Osteocyte (in vitro differentiated cells): ENCODE measurements at regions not wholly inside any gene's neighbourhood (a gene's known extent, or its start where the extent isn't known, plus 50 kb on each side); places are given as distances from the start of the nearest gene placed in this dataset.
"Not testable (repeated sequence)": the region's sequence is repeated elsewhere in the genome, so short reads cannot be mapped to it uniquely, and the experiment has no call there.

Experiments
- DNase-seq: peaks from one replicate; pipeline ENCODE4 v3.0.0; 2021; ENCODE audit warnings: mixed read lengths; ENCODE audit not compliant: unreplicated experiment; ENCODE audit errors: extremely low spot score
- H3K27ac Mint-ChIP-seq: one replicate; pipeline ENCODE4 v1.8.0; 2021; ENCODE audit warnings: mild to moderate bottlenecking, mixed read lengths; ENCODE audit not compliant: unreplicated experiment
- H3K27me3 Mint-ChIP-seq: one replicate; pipeline ENCODE4 v1.8.0; 2021; ENCODE audit warnings: mixed read lengths; ENCODE audit not compliant: unreplicated experiment
- H3K36me3 Mint-ChIP-seq: one replicate; pipeline ENCODE4 v1.8.0; 2021; ENCODE audit warnings: mixed read lengths; ENCODE audit not compliant: unreplicated experiment
- H3K4me1 Mint-ChIP-seq: one replicate; pipeline ENCODE4 v1.8.0; 2021; ENCODE audit warnings: mixed read lengths; ENCODE audit not compliant: unreplicated experiment
- H3K4me3 Mint-ChIP-seq: one replicate; pipeline ENCODE4 v1.8.0; 2021; ENCODE audit warnings: mild to moderate bottlenecking, moderate library complexity, mixed read lengths; ENCODE audit not compliant: unreplicated experiment
- H3K9me3 Mint-ChIP-seq: one replicate; pipeline ENCODE4 v1.8.0; 2021; ENCODE audit warnings: mixed read lengths; ENCODE audit not compliant: unreplicated experiment
- CTCF ChIP-seq: fragments of 200-600 bp; sonication (generic); IDR thresholded peaks from 2 replicates; pipeline ENCODE4 v1.5.0; 2021; ENCODE audit warnings: antibody characterized with exemption, mild to moderate bottlenecking, moderate library complexity

- no peak for DNase-seq
- no peak overlapping the region for H3K27ac Mint-ChIP-seq
Observed at GRCh38 chr2:184993746-184994145, 395.4 kb downstream of the ZNF804A start.

GRCh38 chr2:185006481-185006880 lies 408.2 kb downstream of the ZNF804A start:
- Mint-ChIP-seq H3K9me3 (peaks cover 28% of the 10 kb centered on the region), H3K36me3 (no peaks in the 10 kb centered on the region)
- TF ChIP-seq CTCF: no peak

More at GRCh38 chr2:184993746-184994145, 395.4 kb downstream of the ZNF804A start:
- H3K27me3 Mint-ChIP-seq: no peaks in the 10 kb centered on the region
- H3K4me1 Mint-ChIP-seq: no peaks in the 10 kb centered on the region
- peaks cover 19% of the 10 kb centered on the region for H3K9me3 Mint-ChIP-seq
- H3K36me3 Mint-ChIP-seq: no peaks in the 10 kb centered on the region
- H3K4me3 Mint-ChIP-seq: no peak overlapping the region
- TF ChIP-seq CTCF: no peak

GRCh38 chr2:185012643-185013042 lies 414.3 kb downstream of the ZNF804A start:
- Mint-ChIP-seq H3K9me3 (peaks cover 58% of the 10 kb centered on the region), H3K27me3 (no peaks in the 10 kb centered on the region), H3K4me1 (no peaks in the 10 kb centered on the region), H3K4me3 (no peak overlapping the region), H3K27ac (no peak overlapping the region), H3K36me3 (no peaks in the 10 kb centered on the region)
- no peak for TF ChIP-seq CTCF
- no peak for DNase-seq

More at GRCh38 chr2:185006481-185006880, 408.2 kb downstream of the ZNF804A start:
- no peak for DNase-seq
- Mint-ChIP-seq H3K4me1 (no peaks in the 10 kb centered on the region), H3K27me3 (no peaks in the 10 kb centered on the region), H3K27ac (no peak overlapping the region), H3K4me3 (no peak overlapping the region)

GRCh38 chr2:185014076-185014475 lies 415.7 kb downstream of the ZNF804A start:
- no peak overlapping the region for H3K27ac Mint-ChIP-seq
- no peak for TF ChIP-seq CTCF
- no peaks in the 10 kb centered on the region for H3K36me3 Mint-ChIP-seq
- H3K27me3 Mint-ChIP-seq: no peaks in the 10 kb centered on the region
- DNase-seq: no peak
- no peaks in the 10 kb centered on the region for H3K4me1 Mint-ChIP-seq
- no peak overlapping the region for H3K4me3 Mint-ChIP-seq
- peaks cover 52% of the 10 kb centered on the region for H3K9me3 Mint-ChIP-seq

- not testable (repeated sequence) for H3K4me3 Mint-ChIP-seq, H3K27me3 Mint-ChIP-seq, H3K27ac Mint-ChIP-seq, H3K4me1 Mint-ChIP-seq, H3K36me3 Mint-ChIP-seq, DNase-seq
- H3K9me3 Mint-ChIP-seq: peaks cover 18% of the 10 kb centered on the region
Observed at GRCh38 chr2:185025891-185026290, 427.6 kb downstream of the ZNF804A start.

GRCh38 chr2:185035906-185036305 lies 437.6 kb downstream of the ZNF804A start:
- TF ChIP-seq CTCF: no peak
- peaks cover 6% of the 10 kb centered on the region for H3K9me3 Mint-ChIP-seq
- no peaks in the 10 kb centered on the region for H3K36me3 Mint-ChIP-seq
- H3K4me1 Mint-ChIP-seq: no peaks in the 10 kb centered on the region
- H3K27ac Mint-ChIP-seq: no peak overlapping the region
- no peak for DNase-seq
- no peak overlapping the region for H3K4me3 Mint-ChIP-seq
- no peaks in the 10 kb centered on the region for H3K27me3 Mint-ChIP-seq
